Occipital lobe (tissue), 1 donor: ENCODE measurements at regions not wholly inside any gene's neighbourhood (a gene's known extent, or its start where the extent isn't known, plus 50 kb on each side); places are given as distances from the start of the nearest gene placed in this dataset.

ENCODE experiments used
- DNase-seq: peaks from one replicate; lab custom pipeline; 2025; lab: John Stamatoyannopoulos, UW

- DNase-seq: no peak
Observed at GRCh38 chr1:60141276-60141675, 67.7 kb upstream of the C1orf87 start.

- DNase-seq: no peak
Observed at GRCh38 chr1:60137406-60137805, 63.8 kb upstream of the C1orf87 start.

GRCh38 chr1:60136395-60136794 lies 62.8 kb upstream of the C1orf87 start:
- DNase-seq: no peak

- no peak for DNase-seq
Observed at GRCh38 chr1:60134716-60135115, 61.1 kb upstream of the C1orf87 start.

- DNase-seq: no peak
Observed at GRCh38 chr1:60133848-60134247, 60.3 kb upstream of the C1orf87 start.

- no peak for DNase-seq
Observed at GRCh38 chr1:60133000-60133673, 59.6 kb upstream of the C1orf87 start.

GRCh38 chr1:60132108-60132507 lies 58.5 kb upstream of the C1orf87 start:
- DNase-seq: no peak

- DNase-seq: no peak
Observed at GRCh38 chr1:60130703-60131102, 57.1 kb upstream of the C1orf87 start.

GRCh38 chr1:60129911-60130310 lies 56.3 kb upstream of the C1orf87 start:
- no peak for DNase-seq

- no peak for DNase-seq
Observed at GRCh38 chr1:60126723-60127122, 53.2 kb upstream of the C1orf87 start.
